Activated CD8-positive, alpha-beta T cell treated with anti-CD3 and anti-CD28 coated beads, Interleukin-2, amount 10 ng/mL, durations not matched to agents 7 days and 5 days (primary cell): ENCODE measurements at regions not wholly inside any gene's neighbourhood (a gene's known extent, or its start where the extent isn't known, plus 50 kb on each side); places are given as distances from the start of the nearest gene placed in this dataset.

Source experiments
- ATAC-seq: fragments of 150-1000 bp; cut with Tn5 transposase; one replicate; pipeline ENCODE4 v1.10.0; 2021; ENCODE audit warnings: moderate library complexity
- CTCF ChIA-PET: fragments of 350-600 bp; sonication (Branson Sonifier 250); formaldehyde crosslinking; loops from one replicate; lab custom pipeline; 2021; ENCODE audit warnings: antibody characterized with exemption; lab: Charles Lee
- POLR2A ChIA-PET: fragments of 350-600 bp; sonication (Branson Sonifier 250); formaldehyde crosslinking; loops from one replicate; lab custom pipeline; 2021; ENCODE audit warnings: antibody characterized with exemption; lab: Charles Lee
- DNase-seq: peaks from one replicate; pipeline ENCODE4 v3.0.0-alpha.2; 2020
- H3K27ac Mint-ChIP-seq: one replicate; pipeline ENCODE4 v1.8.0; 2021; ENCODE audit warnings: mild to moderate bottlenecking, mixed read lengths
- H3K27me3 Mint-ChIP-seq: one replicate; pipeline ENCODE4 v1.8.0; 2021; ENCODE audit warnings: low read depth, mixed read lengths
- H3K36me3 Mint-ChIP-seq: one replicate; pipeline ENCODE4 v1.8.0; 2021; ENCODE audit warnings: low read depth, mixed read lengths
- H3K4me1 Mint-ChIP-seq: one replicate; pipeline ENCODE4 v1.8.0; 2021; ENCODE audit warnings: low read depth, mixed read lengths
- H3K4me3 Mint-ChIP-seq: one replicate; pipeline ENCODE4 v1.8.0; 2021; ENCODE audit warnings: mild to moderate bottlenecking, mixed read lengths
- H3K9me3 Mint-ChIP-seq: one replicate; pipeline ENCODE4 v1.8.0; 2022; ENCODE audit warnings: mixed read lengths; ENCODE audit not compliant: insufficient read depth

DNA sequence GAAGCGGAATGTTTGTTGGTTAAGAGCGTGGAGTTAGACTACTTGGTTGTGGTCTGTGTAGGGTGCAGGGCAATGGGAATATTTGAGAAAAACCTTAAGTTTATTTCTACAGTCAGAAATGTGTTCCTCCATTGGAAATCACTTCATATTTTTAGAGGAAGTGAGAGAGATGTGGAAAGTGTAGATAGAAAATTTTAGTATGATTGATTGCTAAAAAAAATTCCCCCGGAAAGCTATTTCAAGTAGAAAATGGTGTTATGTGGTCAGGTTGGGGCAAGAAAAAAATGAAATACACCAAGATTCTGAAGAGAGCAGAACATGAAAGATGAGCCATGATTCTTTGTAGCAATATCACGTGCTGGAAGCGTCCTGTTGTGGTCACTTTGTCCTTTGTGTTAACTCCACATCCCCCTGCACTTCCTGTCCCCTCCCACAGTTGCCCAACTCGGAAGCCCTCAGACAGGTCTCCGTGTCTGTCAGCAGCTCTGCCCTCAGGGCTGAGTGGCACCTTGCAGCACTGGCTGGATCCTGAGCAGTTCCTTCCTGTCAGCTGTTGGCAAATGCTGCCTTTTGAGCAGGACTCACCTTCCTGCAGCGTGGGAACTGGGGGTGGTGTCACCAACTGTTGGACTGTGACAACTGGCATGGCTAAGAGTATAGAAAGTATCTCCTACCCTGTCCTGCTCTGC lies 137.5 kb upstream of the SLC24A3 start:
- peak; percentile 51 for ATAC-seq
- POLR2A ChIA-PET = no interaction called here
- DNase-seq = peak; percentile 40

DNA sequence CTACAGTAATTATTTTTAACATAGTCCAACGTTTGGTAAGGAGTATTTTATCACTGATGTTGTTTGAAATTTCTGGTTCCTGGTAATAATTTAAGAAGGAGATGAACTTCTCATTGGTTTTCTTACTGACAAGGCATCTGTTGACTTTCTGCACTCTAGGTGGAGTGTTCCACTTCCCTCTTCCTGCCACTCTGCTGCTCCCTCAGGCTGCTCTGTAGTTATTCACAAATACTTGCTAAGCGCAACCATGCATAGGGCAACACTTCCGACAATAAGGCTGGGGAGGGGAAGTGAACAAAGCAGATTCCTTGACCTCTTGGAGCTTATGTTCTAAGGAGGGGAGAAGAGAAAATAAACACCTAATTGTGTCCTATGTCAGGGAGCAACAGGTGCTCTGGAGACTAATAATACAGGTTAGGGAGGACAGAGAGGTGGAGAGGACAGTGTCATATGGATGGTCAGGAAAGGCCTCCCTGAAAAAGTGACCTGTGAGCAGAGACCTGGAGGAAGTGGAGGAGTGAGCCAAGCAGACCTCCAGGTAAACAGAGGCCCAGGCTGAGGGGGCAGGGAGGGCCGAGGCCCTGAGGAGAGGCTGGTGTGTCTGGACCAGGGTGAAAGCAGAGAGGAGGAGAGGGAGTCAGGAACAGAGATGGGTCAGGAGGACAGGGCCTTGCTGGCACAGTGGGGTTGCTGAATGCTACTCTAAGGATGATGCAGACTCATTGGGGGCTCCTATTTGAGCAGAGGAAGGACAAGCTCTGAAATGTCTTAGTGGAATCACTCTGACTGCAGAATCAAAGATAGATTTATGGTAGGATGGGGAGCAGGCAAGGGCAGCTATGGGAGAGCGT lies 134.8 kb upstream of the SLC24A3 start:
- ATAC-seq = no peak
- no peak for DNase-seq
- H3K9me3 Mint-ChIP-seq = no peaks in the 10 kb centered on the region
- H3K27me3 Mint-ChIP-seq = no peaks in the 10 kb centered on the region
- POLR2A ChIA-PET = no interaction called here
- H3K27ac Mint-ChIP-seq = no peak overlapping the region
- no peaks in the 10 kb centered on the region for H3K36me3 Mint-ChIP-seq
- no peak overlapping the region for H3K4me3 Mint-ChIP-seq
- CTCF ChIA-PET = no interaction called here
- H3K4me1 Mint-ChIP-seq = peaks cover 11% of the 10 kb centered on the region

More for the DNA sequence above, 137.5 kb upstream of the SLC24A3 start:
- Mint-ChIP-seq H3K27me3 (no peaks in the 10 kb centered on the region), H3K9me3 (no peaks in the 10 kb centered on the region), H3K4me3 (no peak overlapping the region), H3K36me3 (no peaks in the 10 kb centered on the region), H3K4me1 (peaks cover 11% of the 10 kb centered on the region), H3K27ac (no peak overlapping the region)
- CTCF ChIA-PET = no interaction called here

DNA sequence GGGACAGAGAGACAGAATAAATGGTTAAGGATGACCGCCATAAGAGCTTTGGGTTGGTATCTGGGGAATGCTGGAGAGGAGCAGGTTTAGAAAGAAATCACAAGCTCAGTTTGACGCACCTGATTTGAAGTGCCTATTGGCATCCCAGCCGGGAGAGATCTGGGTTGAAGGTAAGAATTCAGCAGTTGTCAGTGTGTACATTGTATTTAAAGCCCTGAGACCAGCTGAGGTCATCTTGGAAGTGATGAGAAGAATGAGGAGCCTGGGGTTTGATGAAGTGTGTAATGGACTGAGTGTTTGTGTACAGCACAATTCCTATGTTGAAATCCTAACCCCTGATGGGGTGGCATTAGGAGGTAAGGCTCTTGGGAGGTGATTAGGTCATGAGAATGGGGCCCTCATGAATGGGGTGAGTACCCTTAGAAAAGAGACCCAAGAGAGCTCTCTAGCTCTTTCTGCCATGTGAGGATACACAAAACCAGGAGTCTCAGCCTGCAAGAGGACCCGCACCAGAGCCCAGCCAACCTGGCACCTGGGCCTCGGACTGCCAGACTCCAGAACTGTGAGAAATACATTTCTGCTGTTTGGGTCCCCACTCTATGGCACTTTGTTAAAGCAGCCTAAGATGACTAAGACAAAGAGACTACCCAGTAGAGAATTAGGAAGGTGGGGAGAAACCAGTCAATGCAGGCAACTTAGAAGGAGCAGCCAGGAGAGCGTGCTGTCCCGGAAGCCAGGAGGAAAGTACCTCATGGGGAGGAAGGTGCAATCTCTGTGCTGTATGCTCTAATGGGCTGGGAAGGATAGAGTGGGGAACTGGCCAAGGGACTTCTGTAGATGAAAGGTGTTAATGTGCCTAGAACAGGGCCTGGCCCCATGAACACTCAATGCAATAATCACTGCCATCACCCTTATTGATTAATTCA lies 133.7 kb upstream of the SLC24A3 start:
- ChIA-PET POLR2A (no interaction called here), CTCF (no interaction called here)
- Mint-ChIP-seq H3K27me3 (no peaks in the 10 kb centered on the region), H3K4me3 (no peak overlapping the region), H3K4me1 (peaks cover 11% of the 10 kb centered on the region), H3K9me3 (no peaks in the 10 kb centered on the region), H3K27ac (no peak overlapping the region), H3K36me3 (no peaks in the 10 kb centered on the region)
- DNase-seq = no peak
- no peak for ATAC-seq

DNA sequence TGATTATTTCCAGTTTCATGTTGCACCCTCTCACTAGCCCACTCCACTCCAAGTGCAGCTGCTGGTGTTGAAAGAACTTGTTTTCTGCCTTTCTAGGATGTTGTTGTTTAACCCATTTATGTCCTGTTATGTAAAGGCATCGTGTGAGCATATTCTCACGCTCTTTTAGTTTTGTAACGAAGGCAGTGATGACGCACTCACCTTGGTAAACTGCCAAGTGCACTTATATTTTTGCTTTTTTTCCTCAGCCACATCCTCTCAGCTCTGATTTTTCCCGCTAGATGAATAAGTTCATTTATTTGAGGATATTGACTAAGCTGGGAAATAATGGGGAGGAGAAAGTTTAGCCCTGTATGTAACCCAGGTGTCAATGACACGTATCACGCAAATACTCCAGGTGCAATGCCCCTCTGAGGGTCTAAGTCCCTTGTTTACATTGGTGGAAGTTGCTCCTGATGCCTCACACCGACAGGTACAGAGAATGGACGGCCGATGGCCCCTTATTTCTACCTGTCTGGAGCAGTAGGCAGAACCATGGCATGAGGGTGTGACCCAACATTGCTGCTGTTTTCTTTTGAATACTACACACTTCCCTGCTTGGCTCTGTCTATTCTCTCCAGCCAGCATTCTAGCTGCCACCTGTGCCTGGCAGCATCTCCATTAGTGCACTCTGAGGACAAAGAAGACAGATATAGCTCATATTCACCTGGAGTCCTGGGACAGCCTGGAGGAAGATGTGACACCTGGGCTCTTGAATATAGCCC lies 132.7 kb upstream of the SLC24A3 start:
- Mint-ChIP-seq H3K27me3 (no peaks in the 10 kb centered on the region), H3K36me3 (no peaks in the 10 kb centered on the region), H3K27ac (no peak overlapping the region), H3K9me3 (no peaks in the 10 kb centered on the region), H3K4me3 (no peak overlapping the region), H3K4me1 (peaks cover 6% of the 10 kb centered on the region)
- DNase-seq (no peak), ATAC-seq (no peak)
- ChIA-PET CTCF (interaction anchor here (1.0 kb wide), 1 partner anchor 12 kb away, joined by 3 read pairs; no protein-coding TSS in a partner anchor), POLR2A (no interaction called here)

DNA sequence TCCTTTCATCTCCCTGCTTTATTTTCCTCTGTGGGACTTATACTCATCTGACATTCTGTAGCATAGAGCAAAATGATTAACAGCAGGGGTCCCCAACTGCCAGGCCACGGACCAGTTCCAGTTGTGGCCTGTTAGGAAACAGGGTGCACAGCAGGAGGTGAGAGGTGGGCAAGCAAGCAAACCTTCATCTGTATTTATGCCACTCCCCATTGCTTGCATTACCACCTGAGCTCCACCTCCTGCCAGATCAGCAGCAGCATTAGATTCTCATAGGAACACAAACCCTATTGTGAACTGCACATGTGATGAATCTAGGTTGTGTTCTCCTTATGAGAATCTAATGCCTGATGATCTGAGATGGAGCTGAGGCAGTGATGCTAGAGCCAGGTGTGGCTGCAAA lies 130.5 kb upstream of the SLC24A3 start:
- no peak overlapping the region for H3K4me3 Mint-ChIP-seq
- DNase-seq (no peak), ATAC-seq (no peak)
- ChIA-PET CTCF (no interaction called here), POLR2A (no interaction called here)
- H3K4me1 Mint-ChIP-seq = no peaks in the 10 kb centered on the region
- no peaks in the 10 kb centered on the region for H3K27me3 Mint-ChIP-seq
- no peaks in the 10 kb centered on the region for H3K36me3 Mint-ChIP-seq
- no peak overlapping the region for H3K27ac Mint-ChIP-seq
- H3K9me3 Mint-ChIP-seq = no peaks in the 10 kb centered on the region

DNA sequence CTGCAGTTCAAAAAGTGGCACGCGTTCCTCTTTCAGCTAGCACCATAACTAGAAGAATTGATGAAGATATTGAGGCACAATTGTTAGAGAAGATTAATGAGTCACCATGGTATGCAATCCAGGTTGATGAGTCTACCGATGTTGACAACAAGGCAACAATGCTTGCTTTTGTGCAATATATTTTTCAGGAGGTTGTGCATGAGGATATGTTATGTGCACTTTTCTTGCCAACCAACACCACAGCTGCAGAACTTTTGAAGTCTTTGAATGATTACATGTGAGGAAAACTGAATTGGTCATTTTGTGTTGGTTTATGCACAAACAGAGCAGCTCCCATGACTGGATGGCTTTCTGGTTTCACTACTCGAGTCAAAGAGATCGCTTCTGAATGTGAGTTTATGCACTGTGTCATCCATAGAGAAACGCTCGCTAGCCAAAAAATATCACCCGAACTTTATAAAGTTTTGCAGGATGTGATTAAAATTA lies 129.3 kb upstream of the SLC24A3 start:
- H3K36me3 Mint-ChIP-seq = no peaks in the 10 kb centered on the region

DNA sequence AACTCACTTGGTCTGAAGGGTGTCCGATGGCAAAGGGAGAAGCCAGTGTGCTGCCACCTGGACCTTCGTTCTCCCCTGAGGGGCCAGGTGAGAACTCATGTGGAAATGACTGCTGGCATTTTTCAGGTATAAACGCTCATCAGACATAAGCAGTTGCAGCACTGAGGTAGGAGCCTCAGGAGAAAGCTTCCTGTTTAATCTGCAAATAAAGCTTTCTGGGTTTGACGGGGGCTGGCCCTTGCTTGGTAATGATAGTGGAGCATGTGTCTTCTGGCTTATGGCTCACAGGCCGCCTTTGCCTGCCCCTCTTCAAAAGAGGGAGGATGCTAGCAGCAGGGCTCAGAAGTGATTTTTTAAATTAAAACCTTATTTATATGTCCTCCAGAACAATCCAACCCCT lies 122.1 kb upstream of the SLC24A3 start:
- H3K27me3 Mint-ChIP-seq = no peaks in the 10 kb centered on the region
- CTCF ChIA-PET = no interaction called here
- DNase-seq = no peak
- H3K27ac Mint-ChIP-seq = no peak overlapping the region
- no peaks in the 10 kb centered on the region for H3K9me3 Mint-ChIP-seq
- ATAC-seq = no peak
- no peaks in the 10 kb centered on the region for H3K36me3 Mint-ChIP-seq
- POLR2A ChIA-PET = no interaction called here
- H3K4me3 Mint-ChIP-seq = no peak overlapping the region
- H3K4me1 Mint-ChIP-seq = no peaks in the 10 kb centered on the region

More for the DNA sequence above, 129.3 kb upstream of the SLC24A3 start:
- H3K27me3 Mint-ChIP-seq = no peaks in the 10 kb centered on the region
- H3K27ac Mint-ChIP-seq = no peak overlapping the region
- ATAC-seq = no peak
- ChIA-PET POLR2A (no interaction called here), CTCF (no interaction called here)
- no peaks in the 10 kb centered on the region for H3K9me3 Mint-ChIP-seq
- no peaks in the 10 kb centered on the region for H3K4me1 Mint-ChIP-seq
- no peak for DNase-seq
- H3K4me3 Mint-ChIP-seq = no peak overlapping the region

DNA sequence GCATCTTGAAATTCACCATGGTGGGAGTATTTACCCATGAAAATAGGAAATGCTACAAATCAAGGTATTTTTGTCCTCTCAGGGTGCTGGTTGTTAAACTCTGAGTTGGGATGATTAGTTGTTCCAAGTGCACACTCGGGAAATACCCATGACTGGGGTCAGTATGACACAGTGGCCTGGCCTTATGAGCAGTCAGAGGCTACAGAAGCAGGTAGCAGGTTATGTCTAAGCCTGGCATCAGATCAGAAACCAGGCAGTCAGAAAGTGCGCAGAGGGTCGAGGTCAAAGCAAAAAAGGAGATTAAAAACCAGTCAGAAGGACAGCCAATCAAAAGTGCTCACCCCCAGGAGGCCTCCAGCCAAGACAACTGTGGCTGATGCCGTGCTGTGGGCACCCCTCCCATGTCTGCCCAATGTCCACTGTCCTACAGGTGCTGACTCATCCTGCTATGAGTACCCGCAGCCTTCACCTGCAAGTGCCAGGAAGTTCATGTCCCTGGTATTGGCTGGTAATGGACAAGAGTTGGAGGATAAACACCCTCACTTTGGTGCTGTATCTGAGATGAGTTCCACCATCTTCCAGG lies 117.4 kb upstream of the SLC24A3 start:
- Mint-ChIP-seq H3K4me1 (no peaks in the 10 kb centered on the region), H3K27ac (no peak overlapping the region), H3K27me3 (no peaks in the 10 kb centered on the region), H3K9me3 (no peaks in the 10 kb centered on the region), H3K4me3 (no peak overlapping the region), H3K36me3 (no peaks in the 10 kb centered on the region)
- ChIA-PET POLR2A (no interaction called here), CTCF (no interaction called here)
- ATAC-seq (no peak), DNase-seq (no peak)

DNA sequence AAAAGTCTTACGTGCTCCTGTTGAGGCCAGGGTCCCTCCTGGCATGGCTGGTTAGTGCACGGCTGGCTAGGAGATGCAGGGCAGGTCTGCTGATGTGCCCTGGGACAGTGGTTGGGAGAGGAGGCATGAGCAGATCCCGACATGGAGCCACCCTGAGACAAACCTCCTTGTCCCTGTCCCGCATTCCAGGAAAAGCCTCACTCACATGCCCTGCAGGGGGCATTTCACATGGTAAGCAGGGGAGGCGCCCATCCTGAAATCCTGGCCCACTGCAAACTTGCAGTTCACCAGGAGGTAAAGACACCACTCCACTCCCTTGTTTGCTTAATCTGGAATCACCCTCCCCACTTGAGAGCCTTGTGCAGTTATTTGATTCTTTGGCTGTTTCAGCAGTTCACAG lies 116.7 kb upstream of the SLC24A3 start:
- Mint-ChIP-seq H3K27ac (no peak overlapping the region), H3K27me3 (no peaks in the 10 kb centered on the region), H3K36me3 (no peaks in the 10 kb centered on the region), H3K4me1 (no peaks in the 10 kb centered on the region), H3K9me3 (no peaks in the 10 kb centered on the region), H3K4me3 (no peak overlapping the region)
- DNase-seq = no peak
- no peak for ATAC-seq
- ChIA-PET CTCF (no interaction called here), POLR2A (no interaction called here)

DNA sequence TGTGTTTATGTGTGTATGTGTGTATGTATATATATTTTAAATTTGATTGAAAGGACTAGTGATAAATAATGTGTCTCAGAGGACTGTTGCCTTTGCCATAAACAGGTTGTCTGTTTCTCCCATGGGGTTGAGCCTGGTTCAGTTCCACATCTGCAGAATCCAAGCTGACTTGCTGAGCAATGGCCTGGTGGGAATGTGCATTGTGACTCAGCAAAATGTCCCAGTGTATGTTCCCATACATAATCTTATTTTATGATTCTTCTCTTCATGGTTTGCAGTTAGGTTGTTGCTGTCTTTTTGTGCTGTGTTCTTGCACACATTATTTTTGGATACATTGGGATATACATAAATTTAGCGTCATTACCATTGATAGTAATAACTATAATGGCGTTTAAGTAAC lies 115.6 kb upstream of the SLC24A3 start:
- POLR2A ChIA-PET = no interaction called here
- H3K27me3 Mint-ChIP-seq = no peaks in the 10 kb centered on the region
- H3K36me3 Mint-ChIP-seq = no peaks in the 10 kb centered on the region
- CTCF ChIA-PET = no interaction called here
- H3K4me1 Mint-ChIP-seq = no peaks in the 10 kb centered on the region
- no peaks in the 10 kb centered on the region for H3K9me3 Mint-ChIP-seq
- DNase-seq = no peak
- H3K4me3 Mint-ChIP-seq = no peak overlapping the region
- H3K27ac Mint-ChIP-seq = no peak overlapping the region
- ATAC-seq = no peak

DNA sequence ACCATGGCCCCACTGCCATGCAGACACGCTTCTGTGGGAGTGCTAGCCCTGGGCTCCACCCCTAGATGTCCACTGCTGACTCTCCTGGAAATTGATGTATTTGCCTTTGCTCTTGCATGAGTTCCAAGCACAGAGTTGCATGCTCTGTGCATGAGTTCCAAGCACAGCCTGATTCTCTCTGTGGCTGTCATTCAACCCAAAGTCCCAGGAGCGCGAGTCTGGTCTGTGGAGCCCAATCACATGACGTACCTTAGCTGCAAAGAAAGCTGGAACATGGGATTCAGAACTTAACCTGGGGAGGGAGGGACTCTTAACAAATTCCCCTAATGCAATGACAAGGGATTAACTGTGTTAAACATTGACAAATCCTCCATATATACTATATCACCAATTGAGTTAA lies 114.3 kb upstream of the SLC24A3 start:
- ATAC-seq (no peak), DNase-seq (no peak)
- H3K4me1 Mint-ChIP-seq = no peaks in the 10 kb centered on the region
- H3K9me3 Mint-ChIP-seq = no peaks in the 10 kb centered on the region
- H3K27me3 Mint-ChIP-seq = no peaks in the 10 kb centered on the region
- H3K4me3 Mint-ChIP-seq = no peak overlapping the region
- H3K36me3 Mint-ChIP-seq = no peaks in the 10 kb centered on the region
- no peak overlapping the region for H3K27ac Mint-ChIP-seq
- ChIA-PET CTCF (no interaction called here), POLR2A (no interaction called here)
